Uterus (tissue), 2 donors: ENCODE measurements at regions not wholly inside any gene's neighbourhood (a gene's known extent, or its start where the extent isn't known, plus 50 kb on each side); places are given as distances from the start of the nearest gene placed in this dataset.

Experiments used
- CTCF ChIP-seq, 4 experiments: fragments of 200-600 bp in 2 of 4; fragments of 450-650 bp in 2 of 4; sonication (generic) in 2 of 4; IDR thresholded peaks; one replicate each; pipeline ENCODE4 v1.5.1; 2016 to 2019; ENCODE audit warnings: antibody characterized with exemption in 4 of 4, mild to moderate bottlenecking in 2 of 4, moderate library complexity in 1 of 4
- POLR2A ChIP-seq, 2 donors: fragments of 450-650 bp; IDR thresholded peaks; one replicate each; pipeline ENCODE4 v1.6.1; 2016; ENCODE audit warnings: antibody characterized with exemption in 2 of 2, mild to moderate bottlenecking in 1 of 2, moderate library complexity in 1 of 2

- no peak for TF ChIP-seq CTCF (IDR thresholded peaks at IDR 0.05)
- TF ChIP-seq POLR2A (IDR thresholded peaks at IDR 0.05): no peak
Measured at GRCh38 chr6:132213732-132214131, 187.5 kb downstream of the MOXD1 start.
